HEK293 (cell line): ENCODE measurements at regions not wholly inside any gene's neighbourhood (a gene's known extent, or its start where the extent isn't known, plus 50 kb on each side); places are given as distances from the start of the nearest gene placed in this dataset.

Experiments used
- CTCF ChIA-PET: fragments of 350-600 bp; formaldehyde crosslinking; extraction: SDS; loops from one replicate; lab custom pipeline; 2021; ENCODE audit warnings: antibody characterized with exemption; lab: Yijun Ruan, JAX
- POLR2A ChIA-PET: fragments of 300-600 bp; formaldehyde crosslinking; extraction: SDS; loops from one replicate; lab custom pipeline; 2020; ENCODE audit warnings: antibody characterized with exemption, inconsistent platforms; lab: Yijun Ruan, JAX
- H3K27ac ChIP-seq: fragments of 200-500 bp; sonication (Bioruptor generic); 2 replicates; pipeline ENCODE4 v1.5.1; 2014; ENCODE audit warnings: low read depth, low read length, control low read depth, inconsistent platforms; ENCODE audit errors: extremely low read depth
- H3K36me3 ChIP-seq, 2 experiments: fragments of 200-500 bp in 1 of 2; sonication (Bioruptor generic) in 1 of 2; 1 replicate in 1 of 2; 2 replicates in 1 of 2; pipeline ENCODE4 v1.5.1; 2014 to 2017; ENCODE audit warnings: inconsistent platforms in 2 of 2, low read length in 2 of 2; ENCODE audit not compliant: control insufficient read depth in 2 of 2, insufficient read depth in 1 of 2
- H3K4me1 ChIP-seq: fragments of 200-500 bp; sonication (Bioruptor generic); 2 replicates; pipeline ENCODE4 v1.5.1; 2014; ENCODE audit warnings: mild to moderate bottlenecking, low read length, inconsistent platforms; ENCODE audit not compliant: control insufficient read depth, insufficient read depth
- H3K4me3 ChIP-seq: 2 replicates; pipeline ENCODE4 v1.5.1; 2011; ENCODE audit warnings: low read depth, mild to moderate bottlenecking, control low read depth, low read length, moderate library complexity
- H3K9me3 ChIP-seq: fragments of 200-500 bp; sonication (Bioruptor generic); 2 replicates; pipeline ENCODE4 v1.5.1; 2014; ENCODE audit warnings: low read depth, low read length, inconsistent platforms; ENCODE audit not compliant: control insufficient read depth, insufficient read depth
- ATF2 ChIP-seq: fragments of 450-650 bp; formaldehyde crosslinking; IDR thresholded peaks from 2 replicates; pipeline ENCODE4 v1.5.1; 2016; ENCODE audit warnings: missing biosample characterization, missing genetic modification characterization, low read depth
- HOXA7 ChIP-seq: sonication (generic); formaldehyde crosslinking; IDR thresholded peaks from 2 replicates; pipeline ENCODE4 v1.8.1; 2022; ENCODE audit warnings: missing genetic modification reagents, borderline replicate concordance
- KLF1 ChIP-seq: fragments of 450-650 bp; formaldehyde crosslinking; IDR thresholded peaks from 2 replicates; pipeline ENCODE4 v1.5.1; 2016; ENCODE audit warnings: missing biosample characterization, missing genetic modification characterization
- KLF10 ChIP-seq: fragments of 450-650 bp; IDR thresholded peaks from 2 replicates; pipeline ENCODE4 v1.5.1; 2018; ENCODE audit warnings: missing biosample characterization, mild to moderate bottlenecking, missing genetic modification characterization
- KLF9 ChIP-seq: fragments of 450-650 bp; formaldehyde crosslinking; IDR thresholded peaks from 2 replicates; pipeline ENCODE4 v1.5.1; 2016; ENCODE audit warnings: missing biosample characterization, missing genetic modification characterization, low read depth
- OSR2 ChIP-seq: fragments of 450-650 bp; formaldehyde crosslinking; IDR thresholded peaks from 2 replicates; pipeline ENCODE4 v1.5.1; 2016; ENCODE audit warnings: missing biosample characterization, missing genetic modification characterization
- WT1 ChIP-seq: fragments of 450-650 bp; formaldehyde crosslinking; IDR thresholded peaks from 2 replicates; pipeline ENCODE4 v1.5.1; 2016; ENCODE audit warnings: missing biosample characterization, missing genetic modification characterization
- YY1 ChIP-seq: fragments of 450-650 bp; formaldehyde crosslinking; IDR thresholded peaks from 2 replicates; pipeline ENCODE4 v1.5.1; 2018; ENCODE audit warnings: missing biosample characterization, missing genetic modification characterization
- YY2 ChIP-seq: fragments of 450-650 bp; formaldehyde crosslinking; IDR thresholded peaks from 2 replicates; pipeline ENCODE4 v1.5.1; 2016; ENCODE audit warnings: missing biosample characterization, missing genetic modification characterization
- ZNF121 ChIP-seq: fragments of 450-650 bp; formaldehyde crosslinking; IDR thresholded peaks from 2 replicates; pipeline ENCODE4 v1.5.1; 2016; ENCODE audit warnings: missing biosample characterization, missing genetic modification characterization
- ZNF132 ChIP-seq: fragments of 450-650 bp; formaldehyde crosslinking; IDR thresholded peaks from 2 replicates; pipeline ENCODE4 v1.5.1; 2017; ENCODE audit warnings: missing biosample characterization, missing genetic modification characterization, borderline replicate concordance
- ZNF16 ChIP-seq: fragments of 450-650 bp; formaldehyde crosslinking; IDR thresholded peaks from 2 replicates; pipeline ENCODE4 v1.5.1; 2016; ENCODE audit warnings: low read depth, missing biosample characterization, missing genetic modification characterization
- ZNF175 ChIP-seq: fragments of 450-650 bp; formaldehyde crosslinking; IDR thresholded peaks from 2 replicates; pipeline ENCODE4 v1.5.1; 2016; ENCODE audit warnings: missing biosample characterization, missing genetic modification characterization
- ZNF184 ChIP-seq: fragments of 450-650 bp; IDR thresholded peaks from 2 replicates; pipeline ENCODE4 v1.5.1; 2018; ENCODE audit warnings: missing biosample characterization, mild to moderate bottlenecking, missing genetic modification characterization
- ZNF223 ChIP-seq: fragments of 450-650 bp; formaldehyde crosslinking; IDR thresholded peaks from 2 replicates; pipeline ENCODE4 v1.5.1; 2016; ENCODE audit warnings: missing biosample characterization, missing genetic modification characterization
- ZNF341 ChIP-seq: fragments of 450-650 bp; formaldehyde crosslinking; IDR thresholded peaks from 2 replicates; pipeline ENCODE4; 2016; ENCODE audit warnings: low read depth, missing biosample characterization, missing genetic modification characterization
- ZNF350 ChIP-seq: fragments of 450-650 bp; formaldehyde crosslinking; IDR thresholded peaks from 2 replicates; pipeline ENCODE4 v1.5.0; 2017; ENCODE audit warnings: missing biosample characterization, mild to moderate bottlenecking, missing genetic modification characterization
- ZNF366 ChIP-seq: fragments of 450-650 bp; formaldehyde crosslinking; conservative IDR thresholded peaks from 2 replicates; pipeline ENCODE4 v1.5.1; 2016; ENCODE audit warnings: missing biosample characterization, missing genetic modification characterization
- ZNF404 ChIP-seq: fragments of 450-650 bp; formaldehyde crosslinking; IDR thresholded peaks from 2 replicates; pipeline ENCODE4 v1.5.1; 2017; ENCODE audit warnings: missing biosample characterization, missing genetic modification characterization
- ZNF473 ChIP-seq: fragments of 450-650 bp; formaldehyde crosslinking; IDR thresholded peaks from 2 replicates; pipeline ENCODE4 v1.5.1; 2017; ENCODE audit warnings: missing biosample characterization, missing genetic modification characterization
- ZNF544 ChIP-seq: fragments of 450-650 bp; formaldehyde crosslinking; IDR thresholded peaks from 2 replicates; pipeline ENCODE4 v1.5.0; 2017; ENCODE audit warnings: missing biosample characterization, missing genetic modification characterization
- ZNF560 ChIP-seq: fragments of 450-650 bp; formaldehyde crosslinking; IDR thresholded peaks from 2 replicates; pipeline ENCODE4 v1.5.1; 2017; ENCODE audit warnings: missing biosample characterization, missing genetic modification characterization, borderline replicate concordance
- ZNF561 ChIP-seq: fragments of 450-650 bp; IDR thresholded peaks from 2 replicates; pipeline ENCODE4 v1.5.1; 2018; ENCODE audit warnings: missing biosample characterization, missing genetic modification characterization, borderline replicate concordance
- ZNF623 ChIP-seq: fragments of 450-650 bp; formaldehyde crosslinking; IDR thresholded peaks from 2 replicates; pipeline ENCODE4 v1.5.1; 2016; ENCODE audit warnings: missing biosample characterization, missing genetic modification characterization
- ZNF626 ChIP-seq: fragments of 450-650 bp; sonication (Bioruptor Pico); formaldehyde crosslinking; IDR thresholded peaks from 2 replicates; pipeline ENCODE4 v1.5.1; 2018; ENCODE audit warnings: missing biosample characterization, missing genetic modification characterization, inconsistent platforms
- ZNF629 ChIP-seq: fragments of 450-650 bp; formaldehyde crosslinking; IDR thresholded peaks from 2 replicates; pipeline ENCODE4 v1.5.1; 2017; ENCODE audit warnings: missing biosample characterization, missing genetic modification characterization
- ZNF639 ChIP-seq: fragments of 450-650 bp; formaldehyde crosslinking; IDR thresholded peaks from 2 replicates; pipeline ENCODE4 v1.5.1; 2016; ENCODE audit warnings: missing biosample characterization, missing genetic modification characterization
- ZNF664 ChIP-seq: fragments of 450-650 bp; formaldehyde crosslinking; IDR thresholded peaks from 2 replicates; pipeline ENCODE4 v1.5.1; 2016; ENCODE audit warnings: missing biosample characterization, missing genetic modification characterization
- ZNF777 ChIP-seq: fragments of 450-650 bp; formaldehyde crosslinking; IDR thresholded peaks from 2 replicates; pipeline ENCODE4 v1.5.1; 2017; ENCODE audit warnings: missing biosample characterization, missing genetic modification characterization, borderline replicate concordance
- ZNF830 ChIP-seq: fragments of 450-650 bp; IDR thresholded peaks from 2 replicates; pipeline ENCODE4 v1.5.0; 2018; ENCODE audit warnings: missing biosample characterization, missing genetic modification characterization, low read depth, mild to moderate bottlenecking, moderate library complexity
- ZSCAN30 ChIP-seq: fragments of 450-650 bp; IDR thresholded peaks from 2 replicates; pipeline ENCODE4 v1.5.1; 2018; ENCODE audit warnings: missing biosample characterization, mild to moderate bottlenecking, missing genetic modification characterization, moderate library complexity
- ZSCAN4 ChIP-seq: fragments of 450-650 bp; formaldehyde crosslinking; IDR thresholded peaks from 2 replicates; pipeline ENCODE4 v1.5.1; 2017; ENCODE audit warnings: missing biosample characterization, missing genetic modification characterization
- TF ChIP-seq, protein P1 (sequence below): fragments of 450-650 bp; formaldehyde crosslinking; IDR thresholded peaks from 2 replicates; pipeline ENCODE4 v1.5.1; 2016; ENCODE audit warnings: missing biosample characterization, missing genetic modification characterization
- TF ChIP-seq, protein P2 (sequence below): fragments of 450-650 bp; formaldehyde crosslinking; IDR thresholded peaks from 2 replicates; pipeline ENCODE4 v1.5.1; 2017; ENCODE audit warnings: missing biosample characterization, mild to moderate bottlenecking, missing genetic modification characterization, moderate library complexity
- TF ChIP-seq, protein P3 (sequence below): fragments of 450-650 bp; formaldehyde crosslinking; IDR thresholded peaks from 2 replicates; pipeline ENCODE4 v1.5.1; 2017; ENCODE audit warnings: missing biosample characterization, missing genetic modification characterization

GRCh38 chr18:51248685-51249084 is 51.2 kb upstream of the MEX3C start:
- POLR2A ChIA-PET, result no interaction called here
- CTCF ChIA-PET, result interaction anchor here (0.7 kb wide), 1 partner anchor 259 kb away, joined by 3 read pairs; no protein-coding TSS in a partner anchor
- H3K4me3 ChIP-seq, result no peak overlapping the region

DNA sequence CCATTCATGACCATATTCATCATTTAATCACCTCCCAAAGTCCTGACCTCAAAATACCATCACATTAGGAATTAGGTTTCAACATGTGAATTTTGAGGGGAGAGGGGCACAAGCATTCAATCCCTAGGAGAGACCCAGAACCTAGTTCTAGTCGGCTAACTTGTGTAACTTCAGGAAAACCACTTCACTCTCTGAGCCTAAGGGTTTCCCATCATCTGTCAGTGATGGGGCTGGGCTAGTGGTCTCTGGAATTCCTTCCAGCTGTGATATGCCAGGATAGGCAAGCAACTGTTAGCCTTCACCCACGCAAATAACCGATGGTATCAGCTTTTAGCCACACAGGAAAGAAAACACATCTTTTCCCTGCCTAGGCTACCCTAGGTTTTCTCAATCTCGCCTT is 52.5 kb upstream of the MEX3C start:
- no peak overlapping the region for H3K4me3 ChIP-seq
- no peaks in the 10 kb centered on the region for H3K4me1 ChIP-seq
- ChIA-PET CTCF (interaction anchor here (0.7 to 0.8 kb wide), 3 partner anchors 26 to 335 kb away, joined by 3 read pairs; no protein-coding TSS in a partner anchor), POLR2A (no interaction called here)
- no peak overlapping the region for H3K27ac ChIP-seq
- H3K9me3 ChIP-seq, result no peaks in the 10 kb centered on the region
- no peaks in the 10 kb centered on the region for H3K36me3 ChIP-seq
- TF ChIP-seq ZNF16 (no peak), ZNF626 (no peak), ZNF629 (tag by site-specific recombination) (no peak), YY1 (no peak), ZNF830 (tag by site-specific recombination) (no peak), ZNF404 (tag by site-specific recombination) (no peak), ZNF350 (no peak), ZNF560 (tag by site-specific recombination) (no peak), ZNF561 (tag by site-specific recombination) (no peak), WT1 (tag by site-specific recombination) (no peak), ZNF366 (tag by site-specific recombination) (no peak), ATF2 (tag by site-specific recombination) (no peak), ZNF223 (tag by site-specific recombination) (no peak), ZSCAN4 (tag by site-specific recombination) (no peak), HOXA7 (CRISPR knock-in tag) (no peak), KLF10 (tag by site-specific recombination) (no peak)
- TF ChIP-seq, protein P1, sequence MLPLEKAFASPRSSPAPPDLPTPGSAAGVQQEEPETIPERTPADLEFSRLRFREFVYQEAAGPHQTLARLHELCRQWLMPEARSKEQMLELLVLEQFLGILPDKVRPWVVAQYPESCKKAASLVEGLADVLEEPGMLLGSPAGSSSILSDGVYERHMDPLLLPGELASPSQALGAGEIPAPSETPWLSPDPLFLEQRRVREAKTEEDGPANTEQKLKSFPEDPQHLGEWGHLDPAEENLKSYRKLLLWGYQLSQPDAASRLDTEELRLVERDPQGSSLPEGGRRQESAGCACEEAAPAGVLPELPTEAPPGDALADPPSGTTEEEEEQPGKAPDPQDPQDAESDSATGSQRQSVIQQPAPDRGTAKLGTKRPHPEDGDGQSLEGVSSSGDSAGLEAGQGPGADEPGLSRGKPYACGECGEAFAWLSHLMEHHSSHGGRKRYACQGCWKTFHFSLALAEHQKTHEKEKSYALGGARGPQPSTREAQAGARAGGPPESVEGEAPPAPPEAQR, result no peak

More at GRCh38 chr18:51248685-51249084, 51.2 kb upstream of the MEX3C start:
- TF ChIP-seq ZNF777 (tag by site-specific recombination) (no peak), ZNF184 (tag by site-specific recombination) (no peak), ZNF623 (tag by site-specific recombination) (no peak), ZNF544 (tag by site-specific recombination) (no peak), ZNF560 (tag by site-specific recombination) (no peak), ZNF175 (no peak), KLF9 (tag by site-specific recombination) (no peak), ZNF341 (tag by site-specific recombination) (no peak), ZNF121 (tag by site-specific recombination) (no peak), ZNF132 (tag by site-specific recombination) (no peak), KLF1 (no peak), ZNF473 (tag by site-specific recombination) (no peak), ZNF664 (no peak), YY2 (tag by site-specific recombination) (no peak), ZSCAN30 (tag by site-specific recombination) (no peak), OSR2 (no peak), ZNF639 (tag by site-specific recombination) (no peak)
- TF ChIP-seq, protein P2, sequence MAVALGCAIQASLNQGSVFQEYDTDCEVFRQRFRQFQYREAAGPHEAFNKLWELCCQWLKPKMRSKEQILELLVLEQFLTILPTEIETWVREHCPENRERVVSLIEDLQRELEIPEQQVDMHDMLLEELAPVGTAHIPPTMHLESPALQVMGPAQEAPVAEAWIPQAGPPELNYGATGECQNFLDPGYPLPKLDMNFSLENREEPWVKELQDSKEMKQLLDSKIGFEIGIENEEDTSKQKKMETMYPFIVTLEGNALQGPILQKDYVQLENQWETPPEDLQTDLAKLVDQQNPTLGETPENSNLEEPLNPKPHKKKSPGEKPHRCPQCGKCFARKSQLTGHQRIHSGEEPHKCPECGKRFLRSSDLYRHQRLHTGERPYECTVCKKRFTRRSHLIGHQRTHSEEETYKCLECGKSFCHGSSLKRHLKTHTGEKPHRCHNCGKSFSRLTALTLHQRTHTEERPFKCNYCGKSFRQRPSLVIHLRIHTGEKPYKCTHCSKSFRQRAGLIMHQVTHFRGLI (tag by site-specific recombination), result no peak
- TF ChIP-seq, protein P3, sequence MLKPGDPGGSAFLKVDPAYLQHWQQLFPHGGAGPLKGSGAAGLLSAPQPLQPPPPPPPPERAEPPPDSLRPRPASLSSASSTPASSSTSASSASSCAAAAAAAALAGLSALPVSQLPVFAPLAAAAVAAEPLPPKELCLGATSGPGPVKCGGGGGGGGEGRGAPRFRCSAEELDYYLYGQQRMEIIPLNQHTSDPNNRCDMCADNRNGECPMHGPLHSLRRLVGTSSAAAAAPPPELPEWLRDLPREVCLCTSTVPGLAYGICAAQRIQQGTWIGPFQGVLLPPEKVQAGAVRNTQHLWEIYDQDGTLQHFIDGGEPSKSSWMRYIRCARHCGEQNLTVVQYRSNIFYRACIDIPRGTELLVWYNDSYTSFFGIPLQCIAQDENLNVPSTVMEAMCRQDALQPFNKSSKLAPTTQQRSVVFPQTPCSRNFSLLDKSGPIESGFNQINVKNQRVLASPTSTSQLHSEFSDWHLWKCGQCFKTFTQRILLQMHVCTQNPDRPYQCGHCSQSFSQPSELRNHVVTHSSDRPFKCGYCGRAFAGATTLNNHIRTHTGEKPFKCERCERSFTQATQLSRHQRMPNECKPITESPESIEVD (tag by site-specific recombination), result no peak
- Histone ChIP-seq H3K36me3 (no peaks in the 10 kb centered on the region), H3K27ac (no peak overlapping the region), H3K9me3 (no peaks in the 10 kb centered on the region), H3K4me1 (no peaks in the 10 kb centered on the region)
